ENCODE measurements at regions not wholly inside any gene's neighbourhood (a gene's known extent, or its start where the extent isn't known, plus 50 kb on each side); places are given as distances from the start of the nearest gene placed in this dataset.
"Not testable (repeated sequence)": the region's sequence is repeated elsewhere in the genome, so short reads cannot be mapped to it uniquely, and the experiment has no call there.

DNA sequence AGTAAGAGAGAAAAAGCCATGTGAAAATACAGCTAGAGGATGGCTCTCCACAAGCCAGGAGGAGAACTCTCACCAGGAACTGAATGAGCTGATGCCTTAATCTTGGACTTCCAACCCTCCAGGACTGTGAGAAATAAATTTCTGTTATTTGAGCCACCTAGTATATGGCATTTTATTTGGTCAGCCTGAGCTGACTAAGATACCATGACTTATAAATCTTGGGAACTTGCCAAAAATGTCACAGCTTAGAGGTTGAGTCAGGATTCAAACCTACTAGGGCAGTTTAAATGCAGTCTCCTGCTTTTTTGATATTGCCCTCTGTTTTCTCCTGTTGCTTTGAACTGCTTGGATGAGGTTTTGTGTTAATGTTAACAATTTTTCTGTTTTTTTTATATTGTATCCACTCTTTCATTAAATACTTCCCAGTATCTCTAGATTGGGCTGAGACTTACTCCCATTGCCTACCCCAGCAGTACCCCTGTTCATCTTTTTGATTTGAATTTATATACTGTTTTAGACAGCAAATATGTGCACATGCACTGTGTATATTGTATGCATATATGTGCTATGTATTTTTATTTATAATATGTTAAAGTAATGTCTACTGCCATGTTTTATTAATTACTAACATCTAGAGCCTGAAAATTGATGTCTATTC, 1223.2 kb downstream of the OTOL1 start:
- no peak for DNase-seq
- no peak for ATAC-seq

DNA sequence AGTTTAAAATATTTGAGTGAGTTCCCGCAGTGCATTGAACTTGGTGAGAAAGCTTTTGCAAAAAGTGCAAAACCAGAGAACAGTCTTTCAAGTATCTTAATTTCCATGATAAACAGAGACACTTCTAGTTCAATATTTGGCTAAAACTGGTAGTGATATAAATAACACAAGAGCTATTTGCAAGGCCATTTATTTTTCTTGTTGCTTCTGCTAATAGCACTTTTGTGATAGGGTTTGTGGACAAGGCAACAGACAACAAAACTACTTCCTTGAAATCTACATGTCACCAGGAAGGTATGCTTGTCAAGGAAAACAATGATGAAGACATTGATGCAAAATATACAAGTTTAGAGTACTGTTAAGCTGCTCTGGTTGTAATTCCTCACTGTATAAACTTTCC, 1225.1 kb downstream of the OTOL1 start:
- ATAC-seq: no peak
- no peak for DNase-seq

DNA sequence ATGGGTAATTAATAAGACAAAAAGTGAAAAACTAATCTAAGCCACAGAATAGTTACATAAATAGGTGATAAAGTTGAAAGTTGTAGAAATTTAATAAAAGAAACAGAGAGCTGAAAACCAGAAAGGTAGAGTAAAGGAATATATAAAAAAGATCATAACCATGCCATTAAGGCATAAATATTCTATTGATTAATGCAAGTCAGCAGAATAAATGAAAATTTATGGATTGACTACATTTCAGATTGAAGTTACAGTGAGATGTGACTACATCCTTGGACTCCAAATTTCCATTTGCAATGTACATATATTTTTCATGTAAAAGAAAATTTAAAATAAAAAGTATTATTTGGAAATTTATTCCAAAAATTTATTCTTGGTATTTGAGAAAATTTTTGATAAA, 1225.7 kb downstream of the OTOL1 start:
- ATAC-seq (no peak), DNase-seq (no peak)

DNA sequence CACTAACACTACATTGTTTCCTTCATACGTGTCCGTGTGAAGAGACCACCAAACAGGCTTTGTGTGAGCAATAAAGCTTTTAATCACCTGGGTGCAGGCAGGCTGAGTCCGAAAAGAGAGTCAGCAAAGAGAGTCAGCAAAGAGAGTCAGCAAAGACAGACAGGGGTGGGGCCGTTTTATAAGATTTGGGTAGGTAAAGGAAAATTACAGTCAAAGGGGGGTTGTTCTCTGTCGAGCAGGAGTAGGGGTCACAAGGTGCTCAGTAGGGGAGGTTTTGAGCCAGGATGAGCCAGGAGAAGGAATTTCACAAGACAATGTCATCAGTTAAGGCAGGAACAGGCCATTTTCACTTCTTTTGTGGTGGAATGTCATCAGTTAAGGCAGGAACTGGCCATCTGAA, 1226.2 kb downstream of the OTOL1 start:
- not testable (repeated sequence) for DNase-seq, ATAC-seq

GRCh38 chr3:162729686-162730085, 1233.1 kb downstream of the OTOL1 start:
- no peak for ATAC-seq
- DNase-seq: no peak

GRCh38 chr3:162731961-162732360, 1235.4 kb downstream of the OTOL1 start:
- not testable (repeated sequence) for DNase-seq, ATAC-seq

DNA sequence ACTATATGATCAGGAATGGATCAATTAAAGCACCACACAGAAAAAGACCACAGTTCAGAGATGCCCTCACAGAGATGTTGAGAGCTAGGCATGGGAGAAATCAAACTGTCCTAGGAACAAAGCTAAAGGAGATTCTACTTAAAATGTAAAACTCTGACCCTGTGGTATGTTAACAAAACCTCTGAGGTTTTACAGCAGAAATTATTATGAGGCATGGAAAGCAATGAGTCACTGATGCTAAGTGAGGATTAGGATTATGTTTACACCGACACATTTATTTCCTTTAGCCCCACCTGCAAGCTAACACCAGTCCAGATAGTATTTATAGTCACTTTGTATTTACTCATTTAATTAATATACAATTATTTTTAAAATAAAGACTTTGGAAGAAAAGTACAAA, 1242.2 kb downstream of the OTOL1 start:
- DNase-seq (no peak), ATAC-seq (no peak)

DNA sequence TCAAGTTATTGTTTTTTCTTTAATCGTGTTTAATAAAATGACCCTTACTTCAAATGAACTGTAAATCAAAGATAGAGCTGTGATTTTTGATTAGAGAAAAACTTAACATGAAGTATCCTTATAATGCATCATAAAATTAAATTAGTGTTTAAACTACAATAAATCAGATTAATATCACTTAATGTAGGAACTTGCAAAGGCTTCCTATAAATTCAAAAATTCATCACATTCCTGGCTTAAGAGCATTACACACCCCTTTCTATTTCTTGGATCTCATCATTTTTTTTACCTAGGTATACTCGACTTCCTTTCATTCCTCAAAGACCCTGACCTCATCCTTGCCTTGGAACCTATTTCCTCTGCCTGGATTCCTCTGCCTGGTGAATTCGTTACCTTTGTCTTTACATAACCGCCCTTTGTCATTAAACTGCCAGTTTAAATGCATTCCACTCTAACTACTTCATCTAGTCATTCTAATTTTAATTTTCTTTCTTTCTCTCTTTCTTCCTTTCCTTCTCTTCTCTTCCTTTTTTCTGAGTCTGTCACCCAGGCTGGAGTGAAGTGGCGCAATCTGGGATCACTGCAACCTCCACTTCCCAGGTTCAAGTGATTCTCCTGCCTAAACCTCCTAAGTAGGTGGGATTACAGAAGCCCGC, 1244.5 kb downstream of the OTOL1 start:
- ATAC-seq (no peak), DNase-seq (no peak)

GRCh38 chr3:162742159-162742717, 1245.6 kb downstream of the OTOL1 start:
- DNase-seq (no peak), ATAC-seq (no peak)

GRCh38 chr3:162743091-162743490, 1246.5 kb downstream of the OTOL1 start:
- no peak for ATAC-seq
- no peak for DNase-seq

GRCh38 chr3:162760789-162761188, 1264.2 kb downstream of the OTOL1 start:
- ATAC-seq: no peak
- no peak for DNase-seq

DNA sequence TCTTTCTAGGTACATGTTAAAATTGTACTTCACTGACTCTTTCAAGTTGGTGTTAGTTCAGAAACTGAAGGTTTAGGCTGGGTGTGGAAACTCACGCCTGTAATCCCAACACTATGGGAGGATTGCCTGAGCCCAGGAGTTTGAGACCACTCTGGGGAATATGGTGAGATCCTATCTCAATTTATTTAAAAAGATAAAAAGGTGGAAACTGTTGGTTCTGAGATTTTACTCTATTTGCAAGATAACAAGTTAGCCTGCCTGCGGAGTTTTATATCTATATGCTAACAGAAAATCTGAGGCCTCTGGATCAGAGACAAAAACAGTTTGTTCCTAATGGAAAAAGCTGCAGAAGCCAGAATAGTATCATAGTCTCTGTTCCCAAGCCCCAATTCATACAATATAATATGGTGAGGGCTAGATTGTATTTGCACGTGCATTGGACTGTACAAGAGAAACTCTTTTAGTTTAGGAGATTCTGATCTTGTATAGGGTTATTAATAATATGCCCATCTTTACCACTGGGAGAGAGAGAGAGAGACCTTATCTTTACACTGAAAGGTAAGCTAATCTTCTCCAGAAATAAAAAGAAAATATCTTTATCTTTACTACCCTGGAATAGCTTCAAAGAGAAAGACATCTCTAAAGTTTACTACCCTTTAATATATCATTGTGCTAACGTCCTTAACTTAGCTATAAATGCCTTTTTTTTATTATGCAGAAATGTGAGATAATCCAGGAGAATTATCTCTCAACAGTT, 1267.6 kb downstream of the OTOL1 start:
- no peak for DNase-seq
- no peak for ATAC-seq

DNA sequence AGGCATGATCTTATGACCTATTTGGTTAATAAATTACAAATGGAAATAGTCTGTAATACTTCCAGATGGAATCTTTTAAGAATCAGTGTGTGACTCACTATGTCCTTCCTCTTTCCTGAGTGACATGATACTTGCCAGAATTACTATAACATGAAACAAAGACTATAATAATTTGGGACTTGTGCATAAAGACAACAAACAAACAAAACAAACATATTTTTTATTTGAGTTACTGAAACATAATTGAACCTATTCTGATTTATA, 1268.1 kb downstream of the OTOL1 start:
- DNase-seq (no peak), ATAC-seq (no peak)

GRCh38 chr3:162765524-162765923, 1268.9 kb downstream of the OTOL1 start:
- DNase-seq (no peak), ATAC-seq (no peak)

GRCh38 chr3:162769564-162769963, 1273.0 kb downstream of the OTOL1 start:
- ATAC-seq: no peak
- DNase-seq: no peak

GRCh38 chr3:162770551-162770950, 1273.9 kb downstream of the OTOL1 start:
- DNase-seq (no peak), ATAC-seq (no peak)

DNA sequence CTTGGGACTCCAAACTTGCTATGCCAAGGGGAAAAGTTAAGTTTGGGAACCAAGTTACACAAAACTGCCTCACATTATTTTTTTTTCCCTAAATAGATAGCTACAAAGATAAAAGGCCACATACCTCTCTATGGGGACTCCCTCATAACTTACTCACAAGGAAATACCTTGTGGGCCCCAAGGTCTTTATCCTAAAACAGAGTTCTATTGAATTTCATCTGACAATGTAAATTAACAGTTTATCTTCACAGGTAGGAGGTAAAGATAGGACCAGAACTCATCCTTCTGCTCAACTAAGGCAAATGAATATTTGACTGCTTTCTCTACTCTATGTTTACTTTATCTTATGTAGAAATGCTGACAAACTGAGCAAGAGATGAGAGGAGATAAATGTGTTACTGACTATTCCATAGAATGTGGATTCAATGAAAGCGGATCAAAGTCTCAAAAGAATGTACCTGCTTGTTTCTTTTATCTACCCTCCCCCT, 1278.0 kb downstream of the OTOL1 start:
- ATAC-seq (no peak), DNase-seq (no peak)

DNA sequence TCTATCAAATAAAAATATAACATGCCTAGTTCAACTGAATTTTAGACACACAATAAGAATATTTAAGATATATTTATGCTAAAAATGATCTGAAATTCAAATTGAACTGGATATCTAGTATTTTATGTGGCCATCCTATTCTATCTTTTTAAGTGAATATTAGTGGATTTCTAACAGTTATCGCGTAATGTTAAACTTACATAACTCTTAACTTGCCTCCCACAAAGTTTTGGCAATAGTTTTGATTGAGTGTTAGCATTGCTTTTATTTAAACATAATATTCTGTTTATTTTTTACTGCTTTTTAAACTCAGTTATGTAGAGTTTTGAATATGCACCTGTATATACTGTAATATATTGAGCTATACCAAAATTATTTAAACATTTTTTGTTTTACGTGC, 1279.5 kb downstream of the OTOL1 start:
- ATAC-seq (no peak), DNase-seq (no peak)

- no peak for ATAC-seq
Observed at GRCh38 chr3:162777118-162777517, 1280.5 kb downstream of the OTOL1 start.

DNA sequence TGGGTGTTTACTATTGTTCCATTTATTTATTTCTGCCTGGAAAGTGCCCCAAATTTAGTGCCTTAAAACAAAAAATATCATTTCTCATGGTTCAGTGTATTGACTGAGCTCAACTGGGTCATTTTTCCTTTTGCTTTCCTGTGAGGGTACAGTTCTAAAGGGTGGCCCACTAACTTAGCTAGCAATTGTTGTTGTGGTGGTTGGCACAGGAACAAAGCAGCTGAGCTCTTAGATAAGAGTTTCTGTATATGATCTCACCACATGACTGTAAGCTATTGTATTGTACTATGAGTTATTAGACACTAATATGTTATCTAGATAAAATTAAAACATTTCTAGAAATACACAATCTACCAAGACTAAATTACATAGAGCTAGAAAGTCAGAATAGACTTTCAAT, 1283.7 kb downstream of the OTOL1 start:
- ATAC-seq (no peak), DNase-seq (no peak)

More at GRCh38 chr3:162777118-162777517, 1280.5 kb downstream of the OTOL1 start:
- no peak for DNase-seq

DNA sequence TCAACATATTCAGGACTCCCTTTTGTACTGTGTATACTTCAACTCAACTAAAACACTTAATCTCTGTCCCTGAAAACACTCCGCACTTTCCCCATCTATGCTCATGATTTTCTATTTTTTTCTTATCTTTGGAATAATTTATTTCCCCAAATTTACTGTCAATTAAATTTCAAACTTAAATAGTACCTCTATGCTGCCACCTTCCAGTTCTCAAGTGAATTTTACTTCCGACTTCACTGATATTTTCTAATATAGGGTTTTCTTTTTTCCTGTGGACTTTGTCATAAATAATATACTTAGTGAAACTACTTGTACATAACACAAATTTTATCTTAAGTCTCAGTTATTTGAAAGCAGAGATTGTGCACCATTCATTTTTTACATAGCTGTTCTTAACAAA, 1303.3 kb downstream of the OTOL1 start:
- ATAC-seq: no peak
- no peak for DNase-seq

DNA sequence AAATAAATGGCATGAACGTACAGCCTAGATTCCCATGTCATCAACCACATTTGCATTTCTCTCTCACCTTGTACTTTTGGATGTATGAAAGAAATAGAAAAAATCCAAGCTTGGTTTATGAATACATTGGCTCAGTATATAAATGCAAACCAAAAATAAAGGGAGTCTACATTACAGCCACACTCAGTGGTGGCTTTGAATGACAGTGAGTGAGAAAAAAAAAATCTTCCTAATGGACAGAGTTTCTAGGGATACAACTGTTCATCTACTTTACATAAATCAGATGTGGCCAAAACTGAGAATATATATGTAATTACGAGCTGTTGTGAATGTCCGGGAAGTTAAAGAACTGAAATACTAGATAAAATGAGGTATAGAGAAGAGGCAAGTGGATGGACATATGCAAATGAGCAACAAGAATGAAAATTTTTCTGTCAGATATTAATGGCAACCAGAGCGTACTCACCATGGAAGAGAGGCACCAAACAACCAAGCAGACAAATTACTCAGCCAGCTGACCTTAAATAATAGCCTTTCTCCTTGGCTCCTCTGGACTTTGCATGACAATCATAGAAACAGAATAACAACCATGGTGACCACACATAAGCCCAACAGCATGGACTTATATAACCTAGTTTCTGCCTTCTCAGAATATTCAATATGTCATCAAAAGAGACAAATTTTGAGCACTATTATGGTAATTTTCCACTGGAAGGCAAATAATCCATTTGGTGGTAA, 1305.8 kb downstream of the OTOL1 start:
- ATAC-seq (no peak), DNase-seq (no peak)

DNA sequence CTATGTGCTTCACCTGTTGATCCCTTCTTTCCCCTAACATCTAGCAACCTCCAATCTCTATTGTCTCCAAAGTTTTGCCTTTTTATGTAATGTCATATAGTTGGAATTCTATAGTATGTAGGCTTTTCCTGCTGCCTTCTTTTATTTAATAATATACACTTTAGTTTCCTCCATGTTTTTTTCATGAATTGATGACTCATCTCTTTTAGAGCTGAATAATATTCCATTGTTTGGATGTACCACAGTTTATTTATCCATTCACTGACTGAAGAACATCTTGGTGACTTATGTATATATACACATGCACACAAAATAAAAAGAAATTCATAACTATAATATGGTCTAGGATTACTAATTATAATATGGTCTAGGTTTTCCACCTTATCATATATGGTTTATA, 1314.2 kb downstream of the OTOL1 start:
- no peak for ATAC-seq

More for the DNA sequence above, 1314.2 kb downstream of the OTOL1 start:
- no peak for DNase-seq

All from stimulated activated naive CD8-positive, alpha-beta T cell treated with anti-CD3 and anti-CD28 coated beads, Interleukin-15, Interleukin-2, amounts not matched to agents 100 U/mL and 50 U/mL, for 24 hours (primary cell).